ENCODE measurements at regions not wholly inside any gene's neighbourhood (a gene's known extent, or its start where the extent isn't known, plus 50 kb on each side); places are given as distances from the start of the nearest gene placed in this dataset.

- TF ChIP-seq ZNF621 (tag by site-specific recombination; IDR thresholded peaks at IDR 0.05) (no peak), SP2 (tag by site-specific recombination; IDR thresholded peaks at IDR 0.05) (no peak)
These were observed 414.5 kb upstream of the COBL start for GRCh38 chr7:51731075-51731474.

All from HEK293 (cell line).